Gastroesophageal sphincter (tissue), 3 donors: ENCODE measurements at regions not wholly inside any gene's neighbourhood (a gene's known extent, or its start where the extent isn't known, plus 50 kb on each side); places are given as distances from the start of the nearest gene placed in this dataset.
A peak's percentile ranks its signal among the peaks of the same experiment; 100 is the strongest.

Experiments used
- EP300 ChIP-seq: sonication (generic); formaldehyde crosslinking; IDR thresholded peaks from one replicate; pipeline ENCODE4 v1.6.1; 2017; ENCODE audit warnings: antibody characterized with exemption, mild to moderate bottlenecking
- POLR2A ChIP-seq, 2 donors: fragments of 450-650 bp; IDR thresholded peaks; one replicate each; pipeline ENCODE4 v1.6.1; 2017; ENCODE audit warnings: antibody characterized with exemption in 2 of 2, mild to moderate bottlenecking in 2 of 2, moderate library complexity in 1 of 2
- POLR2AphosphoS5 ChIP-seq: sonication (generic); formaldehyde crosslinking; IDR thresholded peaks from one replicate; pipeline ENCODE4 v1.6.1; 2017; ENCODE audit warnings: antibody characterized with exemption
- TF ChIP-seq, protein P1 (sequence below), 4 experiments: fragments of 200-600 bp in 2 of 4; fragments of 450-650 bp in 2 of 4; sonication (generic) in 1 of 4; IDR thresholded peaks; one replicate each; pipeline ENCODE4 v1.5.1; 2017 to 2019; ENCODE audit warnings: antibody characterized with exemption in 4 of 4, mild to moderate bottlenecking in 2 of 4, moderate library complexity in 2 of 4

DNA sequence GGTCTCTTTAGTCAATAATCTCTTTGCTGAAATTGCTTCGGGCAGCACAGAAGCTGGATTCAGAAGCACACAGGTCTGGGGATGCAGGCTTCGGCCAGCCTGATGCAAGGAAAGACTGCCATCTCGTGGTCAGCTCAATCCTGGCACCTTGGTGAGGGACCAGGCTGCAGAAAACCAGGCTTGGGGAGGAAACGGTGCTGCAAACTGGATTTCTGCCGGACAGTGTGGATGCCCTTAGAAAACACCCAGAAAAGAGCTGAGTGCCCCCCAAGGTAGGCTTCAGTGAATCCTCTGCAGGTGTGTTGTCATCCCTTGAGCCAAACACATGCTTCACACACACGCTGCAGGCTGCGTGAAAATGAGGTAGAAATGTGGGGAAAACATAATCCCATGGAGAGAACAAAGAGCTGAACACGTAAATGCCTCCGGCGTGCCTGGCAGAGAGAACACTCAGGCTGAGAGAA lies 89.8 kb upstream of the PAX1 start:
- TF ChIP-seq, protein P1, sequence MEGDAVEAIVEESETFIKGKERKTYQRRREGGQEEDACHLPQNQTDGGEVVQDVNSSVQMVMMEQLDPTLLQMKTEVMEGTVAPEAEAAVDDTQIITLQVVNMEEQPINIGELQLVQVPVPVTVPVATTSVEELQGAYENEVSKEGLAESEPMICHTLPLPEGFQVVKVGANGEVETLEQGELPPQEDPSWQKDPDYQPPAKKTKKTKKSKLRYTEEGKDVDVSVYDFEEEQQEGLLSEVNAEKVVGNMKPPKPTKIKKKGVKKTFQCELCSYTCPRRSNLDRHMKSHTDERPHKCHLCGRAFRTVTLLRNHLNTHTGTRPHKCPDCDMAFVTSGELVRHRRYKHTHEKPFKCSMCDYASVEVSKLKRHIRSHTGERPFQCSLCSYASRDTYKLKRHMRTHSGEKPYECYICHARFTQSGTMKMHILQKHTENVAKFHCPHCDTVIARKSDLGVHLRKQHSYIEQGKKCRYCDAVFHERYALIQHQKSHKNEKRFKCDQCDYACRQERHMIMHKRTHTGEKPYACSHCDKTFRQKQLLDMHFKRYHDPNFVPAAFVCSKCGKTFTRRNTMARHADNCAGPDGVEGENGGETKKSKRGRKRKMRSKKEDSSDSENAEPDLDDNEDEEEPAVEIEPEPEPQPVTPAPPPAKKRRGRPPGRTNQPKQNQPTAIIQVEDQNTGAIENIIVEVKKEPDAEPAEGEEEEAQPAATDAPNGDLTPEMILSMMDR (IDR thresholded peaks at IDR 0.05), result peak in 2 of 4 experiments; percentile 18 to 63
- TF ChIP-seq EP300 (no peak), POLR2AphosphoS5 (no peak), POLR2A (IDR thresholded peaks at IDR 0.05) (no peak)
